ENCODE measurements at regions not wholly inside any gene's neighbourhood (a gene's known extent, or its start where the extent isn't known, plus 50 kb on each side); places are given as distances from the start of the nearest gene placed in this dataset.

DNA sequence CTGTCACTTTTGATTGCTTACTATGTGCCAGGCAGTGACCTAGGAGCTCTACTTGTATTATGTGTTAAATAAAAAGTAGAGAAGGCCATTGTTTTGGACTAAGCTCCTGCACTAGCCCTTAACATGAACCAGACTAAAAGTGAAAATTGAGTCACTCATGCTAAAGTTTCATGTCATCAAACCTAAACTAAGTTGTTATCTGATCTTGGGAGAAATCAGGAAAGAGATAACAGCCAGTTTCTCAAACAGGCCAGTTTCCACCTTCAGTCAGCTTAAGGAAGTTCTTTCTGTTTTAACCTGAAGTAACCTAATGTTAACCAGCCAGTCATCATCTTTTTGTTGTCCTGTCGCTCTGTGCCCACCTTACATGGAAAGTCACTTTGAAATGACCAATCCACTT lies 102.1 kb upstream of the MARK1 start:
- TF ChIP-seq CTCF (optimal IDR thresholded peaks at IDR 0.05 in 1 of 3, IDR thresholded peaks at IDR 0.05 in 1 of 3, conservative IDR thresholded peaks at IDR 0.05 in 1 of 3; ENCODE audit: extremely low read depth in 1 of 3, insufficient read depth in 2 of 3, low read length in 3 of 3) (no peak), EZH2 (IDR thresholded peaks at IDR 0.05; ENCODE audit: low read length) (no peak)
